ENCODE measurements at regions not wholly inside any gene's neighbourhood (a gene's known extent, or its start where the extent isn't known, plus 50 kb on each side); places are given as distances from the start of the nearest gene placed in this dataset.
"Not testable (repeated sequence)": the region's sequence is repeated elsewhere in the genome, so short reads cannot be mapped to it uniquely, and the experiment has no call there.

- DNase-seq, result not testable (repeated sequence)
Measured at GRCh38 chr3:139116631-139117030, 71.9 kb upstream of the PRR23C start.

- DNase-seq, result no peak
Measured at GRCh38 chr3:139117136-139117675, 72.5 kb upstream of the PRR23C start.

GRCh38 chr3:139117883-139118760 is 73.4 kb upstream of the PRR23C start:
- no peak for DNase-seq

GRCh38 chr3:139118835-139119234 is 74.1 kb upstream of the PRR23C start:
- no peak for DNase-seq

- DNase-seq, result no peak
Measured at GRCh38 chr3:139119331-139120025, 74.8 kb upstream of the PRR23C start.

GRCh38 chr3:139120086-139121056 is 75.7 kb upstream of the PRR23C start:
- no peak for DNase-seq

- DNase-seq, result no peak
Measured at GRCh38 chr3:139121513-139122220, 77.0 kb upstream of the PRR23C start.

- no peak for DNase-seq
Measured at GRCh38 chr3:139122221-139122581, 77.5 kb upstream of the PRR23C start.

- DNase-seq, result no peak
Measured at GRCh38 chr3:139122612-139123011, 77.9 kb upstream of the PRR23C start.

- peak; percentile 63 to 89 for DNase-seq
Measured at GRCh38 chr3:139123377-139124095, 78.8 kb upstream of the PRR23C start.

- no peak for DNase-seq
Measured at GRCh38 chr3:139124197-139124596, 79.5 kb upstream of the PRR23C start.

- DNase-seq, result no peak
Measured at GRCh38 chr3:139127101-139127500, 82.4 kb upstream of the PRR23C start.

- DNase-seq, result not testable (repeated sequence)
Measured at GRCh38 chr3:139127629-139128028, 82.9 kb upstream of the PRR23C start.

GRCh38 chr3:139128803-139129202 is 84.1 kb upstream of the PRR23C start:
- no peak for DNase-seq

- no peak for DNase-seq
Measured at GRCh38 chr3:139129892-139130291, 85.2 kb upstream of the PRR23C start.

GRCh38 chr3:139130390-139131140 is 85.9 kb upstream of the PRR23C start:
- no peak for DNase-seq

- DNase-seq, result no peak
Measured at GRCh38 chr3:139131951-139132350, 87.3 kb upstream of the PRR23C start.

GRCh38 chr3:139132976-139133375 is 88.3 kb upstream of the PRR23C start:
- DNase-seq, result peak in 1 of 2 experiments; percentile 49

- no peak for DNase-seq
Measured at GRCh38 chr3:139134678-139135372, 90.1 kb upstream of the PRR23C start.

- DNase-seq, result no peak
Measured at GRCh38 chr3:139135657-139136056, 91.0 kb upstream of the PRR23C start.

All from NCI-H446 (cell line).